GM19328 (cell line): ENCODE measurements at regions not wholly inside any gene's neighbourhood (a gene's known extent, or its start where the extent isn't known, plus 50 kb on each side); places are given as distances from the start of the nearest gene placed in this dataset.

ENCODE experiments used
- ATAC-seq: cut with Tn5 transposase; IDR thresholded peaks from one replicate; pipeline ENCODE4 v1.9.1; 2021; ENCODE audit warnings: mild to moderate bottlenecking, moderate library complexity; ENCODE audit not compliant: unreplicated experiment

- ATAC-seq = no peak
These were observed 186.5 kb upstream of the TSHZ2 start for GRCh38 chr20:52785679-52786078.

- ATAC-seq = no peak
These were observed 188.4 kb upstream of the TSHZ2 start for GRCh38 chr20:52783769-52784168.

- ATAC-seq = no peak
These were observed 191.7 kb upstream of the TSHZ2 start for GRCh38 chr20:52780462-52780861.

- no peak for ATAC-seq
These were observed 193.0 kb upstream of the TSHZ2 start for GRCh38 chr20:52779125-52779524.

GRCh38 chr20:52777171-52777570 lies 195.0 kb upstream of the TSHZ2 start:
- no peak for ATAC-seq

DNA sequence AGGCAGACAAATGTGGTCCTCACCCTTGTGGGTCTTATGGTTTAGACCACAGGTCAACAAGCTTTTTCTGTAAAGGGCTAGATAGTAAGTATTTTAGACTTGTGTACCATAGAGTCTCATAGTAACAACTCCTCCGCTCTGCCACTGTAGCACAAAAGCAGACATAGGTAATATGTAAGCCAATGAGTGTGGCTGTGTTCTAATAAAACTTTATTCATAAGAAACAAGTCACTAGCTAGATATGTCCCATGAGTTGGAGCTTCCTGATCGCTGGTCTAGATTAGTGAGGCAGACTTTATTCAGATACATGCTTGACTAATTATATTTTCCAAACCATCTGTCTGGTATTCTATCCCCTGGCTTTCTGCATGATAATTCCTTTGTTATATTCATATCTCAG lies 196.4 kb upstream of the TSHZ2 start:
- no peak for ATAC-seq

DNA sequence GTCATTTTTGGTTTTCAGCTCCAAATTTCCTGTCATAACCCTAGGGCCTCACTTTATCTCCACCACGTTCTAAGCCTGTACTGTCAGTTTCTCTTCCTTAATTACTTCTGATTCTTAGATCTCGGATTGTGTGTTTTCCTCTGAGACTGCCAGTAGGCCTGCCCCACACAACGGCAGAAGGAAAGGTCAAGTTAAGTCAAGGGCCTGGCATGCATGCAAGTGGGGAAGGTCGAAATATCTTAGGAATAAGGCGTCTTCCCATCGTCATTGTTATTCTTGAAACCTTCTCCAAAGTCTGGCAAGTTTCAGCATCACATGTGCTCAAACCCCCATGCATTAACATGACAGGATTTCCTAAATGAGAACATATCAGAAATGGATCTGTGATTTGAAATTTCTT lies 203.5 kb upstream of the TSHZ2 start:
- ATAC-seq = no peak

- no peak for ATAC-seq
These were observed 205.3 kb upstream of the TSHZ2 start for GRCh38 chr20:52766645-52767435.

DNA sequence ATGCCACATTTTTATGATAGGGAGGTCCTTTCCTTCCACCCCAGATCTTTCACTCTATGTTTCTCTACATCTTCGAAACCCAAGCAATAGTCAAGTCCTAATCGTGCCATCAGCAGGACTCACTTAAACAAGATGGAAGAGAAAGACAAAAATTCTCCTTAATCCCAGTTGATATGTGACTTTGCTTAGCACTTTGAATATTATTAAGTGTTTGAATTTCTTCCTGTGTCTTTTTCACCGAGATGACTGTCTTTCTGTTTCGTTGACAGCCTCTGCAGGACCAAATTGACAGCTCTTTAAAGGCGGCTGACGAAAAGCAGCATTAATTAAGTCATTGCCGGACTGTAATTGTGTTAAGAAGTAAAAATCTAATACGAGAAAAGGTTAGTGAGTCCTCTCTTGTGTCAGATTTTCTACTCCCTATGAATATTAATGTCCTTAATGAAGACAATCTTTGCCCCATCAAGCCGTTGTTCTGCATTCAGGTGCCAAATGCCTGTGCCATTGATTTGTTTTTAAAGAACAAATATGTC lies 208.8 kb upstream of the TSHZ2 start:
- ATAC-seq = no peak

DNA sequence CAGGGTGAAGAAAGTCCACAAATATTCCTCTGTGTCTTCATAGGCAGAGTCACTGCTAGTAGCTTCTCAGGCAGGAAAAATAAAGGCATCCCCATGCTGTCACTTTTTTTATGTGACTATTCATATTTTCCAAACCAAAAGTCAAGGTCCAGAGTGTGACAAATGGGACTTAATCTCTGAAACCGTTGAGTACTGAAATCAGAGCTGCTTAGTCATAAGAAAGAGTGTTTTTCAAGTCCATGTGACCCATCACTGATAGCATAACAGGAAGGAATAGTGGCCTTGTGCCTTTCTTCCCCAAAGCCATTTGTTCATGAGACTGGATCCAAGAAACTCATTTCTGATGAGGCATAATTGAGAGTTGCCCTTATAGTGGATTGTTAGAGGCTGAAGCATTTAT lies 210.3 kb upstream of the TSHZ2 start:
- ATAC-seq = no peak

DNA sequence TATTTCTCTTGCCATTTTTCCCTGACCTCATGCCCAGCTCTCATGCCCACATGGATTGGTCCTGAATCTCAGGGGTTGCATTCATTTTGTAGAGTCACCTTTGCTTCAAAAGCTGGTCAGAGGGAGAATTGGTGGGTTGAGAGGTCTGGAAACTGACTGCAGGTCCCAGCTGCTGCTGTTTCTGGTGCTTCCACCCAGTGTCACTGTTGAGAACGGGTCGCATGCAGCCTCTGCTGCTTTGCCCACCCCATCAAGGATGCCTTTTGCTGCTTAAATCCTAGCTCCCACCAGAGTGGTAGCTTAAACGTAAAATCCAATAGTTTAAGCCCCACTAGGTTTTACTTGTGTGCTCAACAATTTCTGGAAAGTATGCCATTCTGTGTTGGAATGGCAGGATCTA lies 211.4 kb upstream of the TSHZ2 start:
- ATAC-seq = no peak

- no peak for ATAC-seq
These were observed 214.7 kb upstream of the TSHZ2 start for GRCh38 chr20:52757411-52757810.

GRCh38 chr20:52755744-52756143 lies 216.4 kb upstream of the TSHZ2 start:
- ATAC-seq = no peak

DNA sequence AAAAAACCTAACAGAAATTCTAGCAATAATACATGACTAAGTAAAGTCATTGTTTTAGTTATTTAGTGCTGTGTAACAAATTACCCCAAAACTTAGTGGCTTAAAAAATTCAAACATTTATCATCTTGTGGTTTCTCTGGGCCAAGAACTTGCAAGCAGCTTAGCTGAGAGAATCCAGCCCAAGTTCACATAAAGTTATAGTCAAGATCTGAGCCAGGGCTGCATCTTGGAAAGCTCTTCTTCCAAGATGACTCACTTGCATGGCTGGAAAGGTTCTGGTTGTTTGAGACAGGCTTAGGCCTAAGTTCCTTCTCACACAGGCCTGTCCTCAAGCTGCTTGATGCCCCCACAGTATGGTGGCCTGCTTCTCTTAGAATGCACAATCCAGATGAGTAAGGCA lies 217.8 kb upstream of the TSHZ2 start:
- ATAC-seq = no peak

GRCh38 chr20:52752023-52752422 lies 220.1 kb upstream of the TSHZ2 start:
- no peak for ATAC-seq

DNA sequence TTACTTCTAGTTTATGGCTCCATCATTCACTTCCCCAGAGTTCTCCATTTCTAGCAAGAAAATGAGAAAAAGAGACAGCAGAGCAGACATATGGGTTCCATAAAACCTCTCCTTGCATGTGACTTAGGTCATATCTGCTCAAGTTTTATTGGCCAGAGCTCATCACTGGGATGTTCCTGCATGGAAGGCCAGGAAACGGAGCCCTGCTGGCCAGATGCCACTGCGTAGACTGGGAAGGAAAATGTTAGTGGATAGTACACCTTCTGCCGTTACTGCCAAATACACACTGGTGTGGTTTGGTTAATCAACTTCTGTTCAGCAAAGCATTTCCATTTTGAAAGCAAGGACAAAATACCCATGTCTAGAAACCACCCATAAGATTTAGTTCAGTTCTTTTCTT lies 220.6 kb upstream of the TSHZ2 start:
- ATAC-seq = no peak

DNA sequence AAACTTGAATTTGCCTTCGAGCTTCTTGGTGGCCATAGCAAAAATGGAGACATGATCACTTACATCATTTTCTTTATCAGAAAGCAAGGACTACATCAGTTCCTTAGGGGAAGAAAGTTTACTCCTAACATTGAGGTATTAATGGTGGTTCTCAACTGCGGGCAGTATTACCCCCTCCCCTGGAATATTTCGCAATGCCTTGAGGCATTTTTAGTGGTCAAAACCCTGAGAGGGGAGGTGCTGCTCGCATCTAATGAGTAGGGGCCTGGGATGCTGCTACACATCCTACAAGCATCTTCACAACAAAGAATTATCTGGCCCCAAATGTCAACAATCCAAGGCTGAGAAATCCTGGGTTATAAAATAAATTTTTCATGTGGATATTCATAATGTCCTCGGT lies 222.2 kb upstream of the TSHZ2 start:
- ATAC-seq = no peak

DNA sequence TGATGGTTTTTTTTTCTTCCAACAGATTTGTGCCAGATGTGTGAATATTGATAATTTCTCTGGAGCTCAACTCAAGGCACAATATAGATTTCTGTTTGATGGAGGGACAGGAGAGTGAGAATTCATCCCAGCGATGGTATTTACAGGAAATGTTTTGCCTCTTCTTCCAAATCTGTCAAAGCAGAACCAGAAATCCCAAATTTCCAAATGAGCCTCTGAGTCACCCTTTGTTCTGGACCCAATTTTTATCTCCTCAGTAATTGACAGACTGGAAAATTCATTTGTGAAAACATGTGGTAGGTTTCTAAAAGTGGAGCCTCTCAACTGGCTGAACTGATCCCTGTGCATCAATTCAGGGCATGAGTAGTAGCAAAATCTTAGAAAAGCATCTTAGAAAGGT lies 223.2 kb upstream of the TSHZ2 start:
- no peak for ATAC-seq

DNA sequence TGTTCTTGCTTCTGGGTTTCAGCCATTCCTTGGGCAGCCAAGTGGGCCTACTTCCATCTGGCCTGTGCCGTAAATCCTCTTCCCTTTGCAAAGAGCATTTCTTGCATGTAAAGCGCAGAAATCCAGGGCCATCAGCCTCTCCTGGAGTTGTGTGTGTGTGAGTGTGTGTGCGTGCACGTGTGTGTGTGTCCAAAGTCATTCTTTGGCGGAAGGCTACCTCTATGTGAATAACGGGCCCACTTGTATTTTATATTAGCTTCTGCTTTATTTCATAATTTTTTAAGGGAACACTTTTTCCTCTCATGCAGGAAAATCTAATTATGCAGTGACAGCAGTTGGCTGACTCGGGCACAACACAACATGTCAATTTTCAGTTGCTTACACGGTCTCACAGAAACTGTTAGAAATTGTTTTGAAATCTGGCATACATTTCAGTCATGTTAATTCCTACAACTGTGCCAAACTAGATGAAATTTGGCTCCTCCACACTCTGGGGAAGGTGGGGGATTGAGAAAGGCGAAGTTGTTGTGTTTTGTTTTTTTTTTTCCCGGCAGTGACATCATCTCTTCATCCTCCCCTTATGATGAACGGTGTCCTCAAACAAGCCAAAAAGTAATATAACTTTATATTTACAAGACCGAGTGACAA lies 223.7 kb upstream of the TSHZ2 start:
- ATAC-seq = no peak

- no peak for ATAC-seq
These were observed 224.3 kb upstream of the TSHZ2 start for GRCh38 chr20:52747845-52748284.

- ATAC-seq = no peak
These were observed 225.4 kb upstream of the TSHZ2 start for GRCh38 chr20:52746770-52747169.

- ATAC-seq = no peak
These were observed 226.0 kb upstream of the TSHZ2 start for GRCh38 chr20:52746190-52746589.
